ENCODE measurements at regions not wholly inside any gene's neighbourhood (a gene's known extent, or its start where the extent isn't known, plus 50 kb on each side); places are given as distances from the start of the nearest gene placed in this dataset.

- H3K9ac ChIP-seq (ENCODE audit: low read depth in 1 of 2, low read length in 2 of 2): no peak overlapping the region
- H3K27ac ChIP-seq (ENCODE audit: low read depth, low read length): no peak overlapping the region
- H3K9me3 ChIP-seq (ENCODE audit: control insufficient read depth in 1 of 2, low read length in 2 of 2): no peaks in the 10 kb centered on the region
- H3K4me3 ChIP-seq (ENCODE audit: low read depth in 1 of 2, low read length in 2 of 2): no peak overlapping the region
- no peaks in the 10 kb centered on the region for H3K4me1 ChIP-seq (ENCODE audit: control insufficient read depth in 1 of 2, insufficient read depth in 2 of 2, low read length in 2 of 2)
- H3K27me3 ChIP-seq (ENCODE audit: control insufficient read depth in 1 of 2, insufficient read depth in 2 of 2, low read length in 2 of 2): peaks cover 0 to 4% of the 10 kb centered on the region in 2 donors
- no peaks in the 10 kb centered on the region for H3K36me3 ChIP-seq (ENCODE audit: control insufficient read depth in 1 of 2, insufficient read depth in 2 of 2, low read length in 2 of 2)
Measured at GRCh38 chr20:48184229-48184628, 398.9 kb upstream of the SULF2 start.

GRCh38 chr20:48181261-48181935 lies 396.1 kb upstream of the SULF2 start:
- Histone ChIP-seq H3K27ac (ENCODE audit: low read depth, low read length) (no peak overlapping the region), H3K36me3 (ENCODE audit: control insufficient read depth in 1 of 2, insufficient read depth in 2 of 2, low read length in 2 of 2) (no peaks in the 10 kb centered on the region), H3K4me1 (ENCODE audit: control insufficient read depth in 1 of 2, insufficient read depth in 2 of 2, low read length in 2 of 2) (no peaks in the 10 kb centered on the region), H3K9ac (ENCODE audit: low read depth in 1 of 2, low read length in 2 of 2) (no peak overlapping the region), H3K9me3 (ENCODE audit: control insufficient read depth in 1 of 2, low read length in 2 of 2) (no peaks in the 10 kb centered on the region), H3K27me3 (ENCODE audit: control insufficient read depth in 1 of 2, insufficient read depth in 2 of 2, low read length in 2 of 2) (peaks cover 0 to 4% of the 10 kb centered on the region in 2 donors), H3K4me3 (ENCODE audit: low read depth in 1 of 2, low read length in 2 of 2) (no peak overlapping the region)

- no peak overlapping the region for H3K4me3 ChIP-seq (ENCODE audit: low read depth in 1 of 2, low read length in 2 of 2)
- H3K4me1 ChIP-seq (ENCODE audit: control insufficient read depth in 1 of 2, insufficient read depth in 2 of 2, low read length in 2 of 2): no peaks in the 10 kb centered on the region
- no peaks in the 10 kb centered on the region for H3K9me3 ChIP-seq (ENCODE audit: control insufficient read depth in 1 of 2, low read length in 2 of 2)
- no peak overlapping the region for H3K27ac ChIP-seq (ENCODE audit: low read depth, low read length)
- no peaks in the 10 kb centered on the region for H3K36me3 ChIP-seq (ENCODE audit: control insufficient read depth in 1 of 2, insufficient read depth in 2 of 2, low read length in 2 of 2)
- H3K27me3 ChIP-seq (ENCODE audit: control insufficient read depth in 1 of 2, insufficient read depth in 2 of 2, low read length in 2 of 2): peaks cover 0 to 4% of the 10 kb centered on the region in 2 donors
- H3K9ac ChIP-seq (ENCODE audit: low read depth in 1 of 2, low read length in 2 of 2): no peak overlapping the region
Measured at GRCh38 chr20:48180618-48181017, 395.3 kb upstream of the SULF2 start.

- Histone ChIP-seq H3K27me3 (ENCODE audit: control insufficient read depth in 1 of 2, insufficient read depth in 2 of 2, low read length in 2 of 2) (peaks cover 0 to under 1% of the 10 kb centered on the region in 2 donors), H3K4me3 (ENCODE audit: low read depth in 1 of 2, low read length in 2 of 2) (no peak overlapping the region), H3K9me3 (ENCODE audit: control insufficient read depth in 1 of 2, low read length in 2 of 2) (no peaks in the 10 kb centered on the region), H3K36me3 (ENCODE audit: control insufficient read depth in 1 of 2, insufficient read depth in 2 of 2, low read length in 2 of 2) (no peaks in the 10 kb centered on the region), H3K4me1 (ENCODE audit: control insufficient read depth in 1 of 2, insufficient read depth in 2 of 2, low read length in 2 of 2) (no peaks in the 10 kb centered on the region), H3K27ac (ENCODE audit: low read depth, low read length) (no peak overlapping the region), H3K9ac (ENCODE audit: low read depth in 1 of 2, low read length in 2 of 2) (no peak overlapping the region)
Measured at GRCh38 chr20:48180024-48180423, 394.7 kb upstream of the SULF2 start.

- Histone ChIP-seq H3K27me3 (ENCODE audit: control insufficient read depth in 1 of 2, insufficient read depth in 2 of 2, low read length in 2 of 2) (no peaks in the 10 kb centered on the region), H3K36me3 (ENCODE audit: control insufficient read depth in 1 of 2, insufficient read depth in 2 of 2, low read length in 2 of 2) (no peaks in the 10 kb centered on the region), H3K9me3 (ENCODE audit: control insufficient read depth in 1 of 2, low read length in 2 of 2) (no peaks in the 10 kb centered on the region), H3K9ac (ENCODE audit: low read depth in 1 of 2, low read length in 2 of 2) (no peak overlapping the region), H3K27ac (ENCODE audit: low read depth, low read length) (no peak overlapping the region), H3K4me1 (ENCODE audit: control insufficient read depth in 1 of 2, insufficient read depth in 2 of 2, low read length in 2 of 2) (no peaks in the 10 kb centered on the region), H3K4me3 (ENCODE audit: low read depth in 1 of 2, low read length in 2 of 2) (no peak overlapping the region)
Measured at GRCh38 chr20:48178633-48179032, 393.4 kb upstream of the SULF2 start.

- H3K4me1 ChIP-seq (ENCODE audit: control insufficient read depth in 1 of 2, insufficient read depth in 2 of 2, low read length in 2 of 2): no peaks in the 10 kb centered on the region
- no peaks in the 10 kb centered on the region for H3K9me3 ChIP-seq (ENCODE audit: control insufficient read depth in 1 of 2, low read length in 2 of 2)
- no peak overlapping the region for H3K4me3 ChIP-seq (ENCODE audit: low read depth in 1 of 2, low read length in 2 of 2)
- no peaks in the 10 kb centered on the region for H3K36me3 ChIP-seq (ENCODE audit: control insufficient read depth in 1 of 2, insufficient read depth in 2 of 2, low read length in 2 of 2)
- no peaks in the 10 kb centered on the region for H3K27me3 ChIP-seq (ENCODE audit: control insufficient read depth in 1 of 2, insufficient read depth in 2 of 2, low read length in 2 of 2)
- H3K27ac ChIP-seq (ENCODE audit: low read depth, low read length): no peak overlapping the region
- no peak overlapping the region for H3K9ac ChIP-seq (ENCODE audit: low read depth in 1 of 2, low read length in 2 of 2)
Measured at GRCh38 chr20:48177058-48177457, 391.8 kb upstream of the SULF2 start.

- H3K27ac ChIP-seq (ENCODE audit: low read depth, low read length): no peak overlapping the region
- H3K9ac ChIP-seq (ENCODE audit: low read depth in 1 of 2, low read length in 2 of 2): no peak overlapping the region
- H3K4me1 ChIP-seq (ENCODE audit: control insufficient read depth in 1 of 2, insufficient read depth in 2 of 2, low read length in 2 of 2): no peaks in the 10 kb centered on the region
- H3K36me3 ChIP-seq (ENCODE audit: control insufficient read depth in 1 of 2, insufficient read depth in 2 of 2, low read length in 2 of 2): no peaks in the 10 kb centered on the region
- H3K9me3 ChIP-seq (ENCODE audit: control insufficient read depth in 1 of 2, low read length in 2 of 2): no peaks in the 10 kb centered on the region
- H3K27me3 ChIP-seq (ENCODE audit: control insufficient read depth in 1 of 2, insufficient read depth in 2 of 2, low read length in 2 of 2): no peaks in the 10 kb centered on the region
- no peak overlapping the region for H3K4me3 ChIP-seq (ENCODE audit: low read depth in 1 of 2, low read length in 2 of 2)
Measured at GRCh38 chr20:48176139-48176538, 390.9 kb upstream of the SULF2 start.

- no peaks in the 10 kb centered on the region for H3K9me3 ChIP-seq (ENCODE audit: control insufficient read depth in 1 of 2, low read length in 2 of 2)
Measured at GRCh38 chr20:48175261-48175660, 390.0 kb upstream of the SULF2 start.

GRCh38 chr20:48172357-48172702 lies 387.0 kb upstream of the SULF2 start:
- Histone ChIP-seq H3K9ac (ENCODE audit: low read depth in 1 of 2, low read length in 2 of 2) (no peak overlapping the region), H3K9me3 (ENCODE audit: control insufficient read depth in 1 of 2, low read length in 2 of 2) (no peaks in the 10 kb centered on the region), H3K4me1 (ENCODE audit: control insufficient read depth in 1 of 2, insufficient read depth in 2 of 2, low read length in 2 of 2) (no peaks in the 10 kb centered on the region), H3K4me3 (ENCODE audit: low read depth in 1 of 2, low read length in 2 of 2) (no peak overlapping the region), H3K27ac (ENCODE audit: low read depth, low read length) (no peak overlapping the region), H3K36me3 (ENCODE audit: control insufficient read depth in 1 of 2, insufficient read depth in 2 of 2, low read length in 2 of 2) (no peaks in the 10 kb centered on the region), H3K27me3 (ENCODE audit: control insufficient read depth in 1 of 2, insufficient read depth in 2 of 2, low read length in 2 of 2) (no peaks in the 10 kb centered on the region)

More at GRCh38 chr20:48175261-48175660, 390.0 kb upstream of the SULF2 start:
- Histone ChIP-seq H3K9ac (ENCODE audit: low read depth in 1 of 2, low read length in 2 of 2) (no peak overlapping the region), H3K27me3 (ENCODE audit: control insufficient read depth in 1 of 2, insufficient read depth in 2 of 2, low read length in 2 of 2) (no peaks in the 10 kb centered on the region), H3K27ac (ENCODE audit: low read depth, low read length) (no peak overlapping the region), H3K4me1 (ENCODE audit: control insufficient read depth in 1 of 2, insufficient read depth in 2 of 2, low read length in 2 of 2) (no peaks in the 10 kb centered on the region), H3K36me3 (ENCODE audit: control insufficient read depth in 1 of 2, insufficient read depth in 2 of 2, low read length in 2 of 2) (no peaks in the 10 kb centered on the region), H3K4me3 (ENCODE audit: low read depth in 1 of 2, low read length in 2 of 2) (no peak overlapping the region)

- Histone ChIP-seq H3K27ac (ENCODE audit: low read depth, low read length) (no peak overlapping the region), H3K27me3 (ENCODE audit: control insufficient read depth in 1 of 2, insufficient read depth in 2 of 2, low read length in 2 of 2) (no peaks in the 10 kb centered on the region), H3K9me3 (ENCODE audit: control insufficient read depth in 1 of 2, low read length in 2 of 2) (no peaks in the 10 kb centered on the region), H3K36me3 (ENCODE audit: control insufficient read depth in 1 of 2, insufficient read depth in 2 of 2, low read length in 2 of 2) (no peaks in the 10 kb centered on the region), H3K4me3 (ENCODE audit: low read depth in 1 of 2, low read length in 2 of 2) (no peak overlapping the region), H3K9ac (ENCODE audit: low read depth in 1 of 2, low read length in 2 of 2) (no peak overlapping the region), H3K4me1 (ENCODE audit: control insufficient read depth in 1 of 2, insufficient read depth in 2 of 2, low read length in 2 of 2) (no peaks in the 10 kb centered on the region)
Measured at GRCh38 chr20:48171626-48172356, 386.5 kb upstream of the SULF2 start.
